ENCODE measurements at regions not wholly inside any gene's neighbourhood (a gene's known extent, or its start where the extent isn't known, plus 50 kb on each side); places are given as distances from the start of the nearest gene placed in this dataset.

DNA sequence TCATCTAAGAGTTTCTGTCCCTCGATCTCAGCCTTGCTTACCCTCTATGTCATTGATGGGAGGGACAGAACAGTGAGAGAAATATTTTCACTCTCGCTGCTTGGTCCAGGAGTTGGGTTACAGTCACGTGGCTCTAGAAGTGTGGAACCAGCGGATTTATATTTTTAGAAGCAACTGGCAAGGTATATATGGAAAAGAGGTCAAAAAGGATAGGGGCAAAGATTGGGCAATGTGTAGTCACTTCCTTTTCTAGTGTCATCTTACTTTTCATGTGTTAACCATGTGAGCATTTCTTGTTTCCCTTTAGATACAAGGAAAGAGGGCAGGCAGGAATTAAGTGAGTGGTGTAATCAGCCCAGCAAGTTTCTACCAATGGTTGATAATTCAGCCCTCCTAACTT lies 111.5 kb upstream of the ZNF366 start:
- Histone ChIP-seq H3K79me2 (ENCODE audit: insufficient read depth, low read length) (no peaks in the 10 kb centered on the region), H3K27me3 (ENCODE audit: insufficient read depth, low read length) (no peaks in the 10 kb centered on the region), H3K9me2 (ENCODE audit: low read depth, low read length) (no peaks in the 10 kb centered on the region), H3K36me3 (ENCODE audit: insufficient read depth, low read length) (no peaks in the 10 kb centered on the region), H3K4me3 (ENCODE audit: low read depth, low read length, poor library complexity, severe bottlenecking) (no peak overlapping the region), H4K20me1 (ENCODE audit: insufficient read depth, low read length) (no peaks in the 10 kb centered on the region), H3K9ac (ENCODE audit: low read length) (no peak overlapping the region), H3K9me3 (ENCODE audit: low read length) (no peaks in the 10 kb centered on the region), H2AFZ (ENCODE audit: low read length) (no peak overlapping the region), H3K4me1 (ENCODE audit: insufficient read depth, low read length, severe bottlenecking) (no peaks in the 10 kb centered on the region), H3K27ac (ENCODE audit: low read depth, low read length, poor library complexity, severe bottlenecking) (no peak overlapping the region), H3F3A (ENCODE audit: insufficient read depth, low read length) (no peaks in the 10 kb centered on the region), H3K4me2 (ENCODE audit: low read length) (no peak overlapping the region)
- no peak for TF ChIP-seq EZH2 (IDR thresholded peaks at IDR 0.05; ENCODE audit: borderline replicate concordance, low read length)
- TF ChIP-seq, protein P1, sequence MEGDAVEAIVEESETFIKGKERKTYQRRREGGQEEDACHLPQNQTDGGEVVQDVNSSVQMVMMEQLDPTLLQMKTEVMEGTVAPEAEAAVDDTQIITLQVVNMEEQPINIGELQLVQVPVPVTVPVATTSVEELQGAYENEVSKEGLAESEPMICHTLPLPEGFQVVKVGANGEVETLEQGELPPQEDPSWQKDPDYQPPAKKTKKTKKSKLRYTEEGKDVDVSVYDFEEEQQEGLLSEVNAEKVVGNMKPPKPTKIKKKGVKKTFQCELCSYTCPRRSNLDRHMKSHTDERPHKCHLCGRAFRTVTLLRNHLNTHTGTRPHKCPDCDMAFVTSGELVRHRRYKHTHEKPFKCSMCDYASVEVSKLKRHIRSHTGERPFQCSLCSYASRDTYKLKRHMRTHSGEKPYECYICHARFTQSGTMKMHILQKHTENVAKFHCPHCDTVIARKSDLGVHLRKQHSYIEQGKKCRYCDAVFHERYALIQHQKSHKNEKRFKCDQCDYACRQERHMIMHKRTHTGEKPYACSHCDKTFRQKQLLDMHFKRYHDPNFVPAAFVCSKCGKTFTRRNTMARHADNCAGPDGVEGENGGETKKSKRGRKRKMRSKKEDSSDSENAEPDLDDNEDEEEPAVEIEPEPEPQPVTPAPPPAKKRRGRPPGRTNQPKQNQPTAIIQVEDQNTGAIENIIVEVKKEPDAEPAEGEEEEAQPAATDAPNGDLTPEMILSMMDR (IDR thresholded peaks at IDR 0.05; ENCODE audit: low read length): no peak

DNA sequence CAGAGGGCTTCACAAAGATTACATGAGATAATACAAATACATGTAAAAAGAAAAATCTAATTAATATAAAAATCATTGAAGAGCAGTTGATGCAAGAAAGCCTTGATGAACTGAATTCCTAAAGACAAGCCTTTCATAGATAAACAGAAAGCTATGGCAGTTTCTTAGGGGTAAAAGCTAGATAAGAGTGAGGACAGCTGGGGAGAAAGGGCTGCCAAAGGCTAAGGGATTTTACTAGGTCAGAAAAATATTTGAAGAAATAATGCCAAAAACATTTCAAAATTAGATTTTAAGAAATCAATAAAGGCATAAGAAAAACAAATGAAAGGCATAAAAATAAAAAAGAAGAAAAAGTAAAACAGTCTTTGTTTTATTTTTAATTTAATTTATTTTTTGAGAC lies 107.9 kb upstream of the ZNF366 start:
- Histone ChIP-seq H3K79me2 (ENCODE audit: insufficient read depth, low read length) (no peaks in the 10 kb centered on the region), H3K27ac (ENCODE audit: low read depth, low read length, poor library complexity, severe bottlenecking) (no peak overlapping the region), H3K9ac (ENCODE audit: low read length) (no peak overlapping the region), H3F3A (ENCODE audit: insufficient read depth, low read length) (no peaks in the 10 kb centered on the region), H3K9me3 (ENCODE audit: low read length) (no peaks in the 10 kb centered on the region), H3K4me1 (ENCODE audit: insufficient read depth, low read length, severe bottlenecking) (no peaks in the 10 kb centered on the region), H3K4me3 (ENCODE audit: low read depth, low read length, poor library complexity, severe bottlenecking) (no peak overlapping the region), H3K36me3 (ENCODE audit: insufficient read depth, low read length) (no peaks in the 10 kb centered on the region), H3K4me2 (ENCODE audit: low read length) (no peak overlapping the region), H3K27me3 (ENCODE audit: insufficient read depth, low read length) (no peaks in the 10 kb centered on the region), H2AFZ (ENCODE audit: low read length) (no peak overlapping the region), H4K20me1 (ENCODE audit: insufficient read depth, low read length) (no peaks in the 10 kb centered on the region), H3K9me2 (ENCODE audit: low read depth, low read length) (no peaks in the 10 kb centered on the region)
- TF ChIP-seq, protein P1 (IDR thresholded peaks at IDR 0.05; ENCODE audit: low read length): no peak
- TF ChIP-seq EZH2 (IDR thresholded peaks at IDR 0.05; ENCODE audit: borderline replicate concordance, low read length): no peak

DNA sequence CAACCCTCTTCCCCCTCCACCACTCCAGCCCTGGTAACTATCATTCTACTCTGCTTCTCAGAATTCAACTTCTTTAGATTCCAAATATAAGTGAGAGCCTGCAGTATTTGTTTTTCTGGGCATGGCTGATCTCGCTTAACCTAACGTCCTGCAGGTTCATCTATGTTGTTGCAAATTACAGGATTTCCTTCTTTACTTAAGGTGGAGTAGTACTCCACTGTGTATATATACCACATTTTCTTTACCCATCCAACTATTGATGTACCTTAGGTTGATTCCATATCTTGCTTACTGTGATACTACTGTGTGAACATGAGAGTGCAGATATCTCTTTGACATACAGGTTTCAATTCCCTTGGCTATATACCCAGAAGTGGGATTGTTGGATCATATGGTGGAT lies 106.3 kb upstream of the ZNF366 start:
- H3K9me3 ChIP-seq (ENCODE audit: low read length): no peaks in the 10 kb centered on the region
- H4K20me1 ChIP-seq (ENCODE audit: insufficient read depth, low read length): no peaks in the 10 kb centered on the region
- H3K27me3 ChIP-seq (ENCODE audit: insufficient read depth, low read length): no peaks in the 10 kb centered on the region
- no peaks in the 10 kb centered on the region for H3F3A ChIP-seq (ENCODE audit: insufficient read depth, low read length)
- no peaks in the 10 kb centered on the region for H3K4me1 ChIP-seq (ENCODE audit: insufficient read depth, low read length, severe bottlenecking)
- no peaks in the 10 kb centered on the region for H3K36me3 ChIP-seq (ENCODE audit: insufficient read depth, low read length)
- H3K27ac ChIP-seq (ENCODE audit: low read depth, low read length, poor library complexity, severe bottlenecking): no peak overlapping the region
- no peak overlapping the region for H3K4me2 ChIP-seq (ENCODE audit: low read length)
- H2AFZ ChIP-seq (ENCODE audit: low read length): no peak overlapping the region
- no peaks in the 10 kb centered on the region for H3K9me2 ChIP-seq (ENCODE audit: low read depth, low read length)
- H3K4me3 ChIP-seq (ENCODE audit: low read depth, low read length, poor library complexity, severe bottlenecking): no peak overlapping the region
- H3K79me2 ChIP-seq (ENCODE audit: insufficient read depth, low read length): no peaks in the 10 kb centered on the region
- TF ChIP-seq, protein P1 (IDR thresholded peaks at IDR 0.05; ENCODE audit: low read length): no peak
- TF ChIP-seq EZH2 (IDR thresholded peaks at IDR 0.05; ENCODE audit: borderline replicate concordance, low read length): no peak
- no peak overlapping the region for H3K9ac ChIP-seq (ENCODE audit: low read length)

All from OCI-LY1 (cell line).